D721Med (cell line): ENCODE measurements at regions not wholly inside any gene's neighbourhood (a gene's known extent, or its start where the extent isn't known, plus 50 kb on each side); places are given as distances from the start of the nearest gene placed in this dataset.
"Not testable (repeated sequence)": the region's sequence is repeated elsewhere in the genome, so short reads cannot be mapped to it uniquely, and the experiment has no call there.

Experiments used
- DNase-seq: peaks from one replicate; pipeline ENCODE4 v3.0.0; 2011; ENCODE audit warnings: low spot score; ENCODE audit not compliant: insufficient read length
- FAIRE-seq: peaks from 2 replicates; lab custom pipeline; 2011; peaks lifted over from hg19 to GRCh38; lab: Jason Lieb, UNC
- CTCF ChIP-seq: IDR thresholded peaks from 2 replicates; pipeline ENCODE4 v1.5.1; 2012; ENCODE audit warnings: mild to moderate bottlenecking, control low read depth; ENCODE audit not compliant: insufficient read depth; ENCODE audit errors: missing control alignments

DNA sequence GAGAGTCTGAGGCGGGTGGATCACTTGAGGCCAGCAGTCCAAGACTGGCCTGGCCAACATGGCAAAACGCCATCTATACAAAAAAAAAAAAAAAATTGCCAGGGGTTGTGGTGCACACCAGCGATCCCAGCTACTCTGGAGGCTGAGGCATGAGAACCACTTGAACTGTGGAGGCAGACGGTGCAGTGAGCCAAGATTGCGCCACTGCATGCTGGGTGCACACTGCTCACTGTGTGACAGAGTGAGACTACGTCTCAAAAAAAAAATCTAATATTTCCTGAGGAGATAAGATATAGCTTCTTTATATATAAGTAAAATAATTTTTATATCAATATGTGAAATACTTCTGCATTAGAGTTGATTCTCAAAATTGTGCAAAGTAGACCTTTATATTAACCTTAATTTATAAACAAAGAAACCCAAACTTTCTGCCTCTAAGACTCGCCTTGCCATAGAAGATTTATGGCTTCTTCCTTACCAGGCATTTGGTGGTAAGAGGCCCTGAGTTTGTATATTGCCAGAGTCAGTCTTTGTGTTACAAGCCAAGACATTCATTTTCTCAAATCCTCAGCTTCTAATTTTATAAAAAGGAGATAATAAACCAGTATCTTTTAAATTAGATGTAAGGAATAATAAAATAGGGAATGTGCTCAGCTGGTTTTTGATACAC, 1226.7 kb downstream of the FLRT2 start:
- FAIRE-seq (no peak), DNase-seq (no peak)
- TF ChIP-seq CTCF = no peak

GRCh38 chr14:86750488-86750887, 1220.5 kb downstream of the FLRT2 start:
- FAIRE-seq = not testable (repeated sequence)

GRCh38 chr14:86739761-86740160, 1209.8 kb downstream of the FLRT2 start:
- TF ChIP-seq CTCF = no peak
- FAIRE-seq = no peak
- DNase-seq = no peak

More at GRCh38 chr14:86750488-86750887, 1220.5 kb downstream of the FLRT2 start:
- DNase-seq = not testable (repeated sequence)

- not testable (repeated sequence) for FAIRE-seq, DNase-seq
Measured at GRCh38 chr14:86731427-86731826, 1201.5 kb downstream of the FLRT2 start.

DNA sequence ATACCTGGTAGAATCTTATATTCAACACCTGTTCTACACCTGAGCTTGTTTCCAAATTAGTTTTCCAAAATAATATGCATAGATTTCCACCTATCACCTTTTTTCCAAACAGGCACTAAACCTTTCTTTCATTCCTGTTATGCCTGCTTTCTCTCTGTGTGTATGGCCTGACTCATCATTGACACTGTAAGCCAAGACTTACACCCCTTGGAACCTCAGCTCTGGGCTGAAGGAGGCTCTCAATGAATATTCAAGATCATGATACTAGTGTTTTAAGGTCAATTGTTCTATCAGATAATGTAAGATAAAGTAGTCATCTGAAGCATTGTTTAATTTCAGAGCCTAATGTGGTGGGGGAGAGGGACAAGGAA, 1193.3 kb downstream of the FLRT2 start:
- FAIRE-seq = no peak
- DNase-seq = no peak
- TF ChIP-seq CTCF = no peak

GRCh38 chr14:86722612-86723253, 1192.8 kb downstream of the FLRT2 start:
- FAIRE-seq = no peak
- TF ChIP-seq CTCF = no peak
- DNase-seq = no peak

- TF ChIP-seq CTCF = no peak
- DNase-seq (no peak), FAIRE-seq (no peak)
Measured at GRCh38 chr14:86714575-86714974, 1184.6 kb downstream of the FLRT2 start.

DNA sequence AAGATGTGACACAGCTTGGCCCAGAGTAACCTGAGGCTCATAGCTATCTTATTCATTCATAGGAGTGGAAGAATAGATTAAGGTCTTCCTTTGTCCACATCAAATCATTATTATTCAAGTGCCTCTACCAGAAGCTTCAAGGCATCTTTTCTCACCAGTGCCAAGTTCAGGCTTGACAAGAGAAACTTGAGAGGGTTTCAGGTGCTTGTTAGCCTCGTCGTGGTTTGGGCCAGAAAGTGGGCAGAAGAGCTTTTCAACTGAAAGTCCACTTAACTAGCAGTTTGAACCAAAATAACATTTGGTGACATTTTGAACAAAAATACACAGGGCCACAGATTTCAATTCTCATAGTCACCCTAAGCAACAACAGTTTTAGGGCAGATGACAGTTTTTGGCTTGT, 1184.2 kb downstream of the FLRT2 start:
- TF ChIP-seq CTCF = no peak
- FAIRE-seq (no peak), DNase-seq (no peak)
